ENCODE measurements at regions not wholly inside any gene's neighbourhood (a gene's known extent, or its start where the extent isn't known, plus 50 kb on each side); places are given as distances from the start of the nearest gene placed in this dataset.

DNA sequence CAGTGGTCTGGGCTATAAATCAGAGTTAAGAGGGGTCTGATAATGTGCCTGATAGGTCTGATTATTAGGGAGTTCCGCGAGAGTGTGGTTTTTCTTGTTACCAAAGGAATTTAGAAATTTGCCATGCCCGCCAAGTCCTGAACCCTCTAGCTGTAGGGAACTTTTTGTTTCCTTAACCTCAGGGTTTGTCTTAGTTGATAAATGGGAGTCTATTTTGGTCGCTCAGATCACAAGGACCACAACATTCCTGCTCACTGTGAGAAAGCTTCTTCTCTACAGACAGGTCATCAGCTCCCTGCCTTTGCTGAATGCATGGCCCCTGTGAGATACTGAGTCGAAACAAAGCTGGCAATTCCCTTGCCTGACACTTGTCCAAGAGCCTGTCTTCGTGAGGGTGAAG is 497.8 kb downstream of the HS3ST4 start:
- no peak for DNase-seq (ENCODE audit: low spot score)

DNA sequence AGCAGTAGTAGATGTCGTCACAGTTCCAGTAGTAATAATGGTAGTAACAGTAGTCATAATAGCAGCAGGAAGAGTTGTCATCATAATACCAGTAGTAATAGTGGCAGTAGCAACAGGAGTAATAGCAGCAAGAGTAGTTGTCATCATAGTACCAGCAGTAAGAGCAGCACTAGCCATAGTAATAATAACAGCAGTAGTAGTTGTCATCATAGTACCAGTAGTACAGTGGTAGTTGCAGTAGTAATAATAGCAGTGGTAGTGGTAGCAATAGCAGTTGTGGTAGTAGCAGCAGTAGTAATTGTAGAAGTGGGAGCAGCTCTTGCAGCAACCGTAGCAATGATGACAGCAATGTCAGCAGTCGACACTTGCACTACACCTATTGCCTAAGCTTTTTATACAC is 502.8 kb downstream of the HS3ST4 start:
- no peak for DNase-seq (ENCODE audit: low spot score)

DNA sequence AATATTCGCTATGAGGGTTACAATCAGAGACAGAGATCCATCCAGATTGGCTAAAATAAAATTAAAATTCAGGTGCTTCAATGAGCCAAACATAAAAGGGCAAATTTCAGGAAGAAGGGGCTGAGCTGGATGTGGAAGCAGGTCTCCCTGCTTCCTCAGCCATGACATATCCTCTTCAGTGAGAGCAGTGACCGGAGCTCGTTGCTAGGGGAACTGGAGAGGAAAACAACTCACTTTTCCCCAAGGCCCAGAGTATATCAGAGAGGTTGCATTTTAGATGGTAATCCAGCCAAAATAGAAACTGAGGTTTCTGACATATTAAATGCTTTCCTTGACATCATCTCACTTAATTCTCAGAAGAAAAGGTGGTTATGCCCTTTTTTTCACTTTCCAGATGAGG is 503.5 kb downstream of the HS3ST4 start:
- no peak for DNase-seq (ENCODE audit: low spot score)

- no peak for DNase-seq (ENCODE audit: low spot score)
These were observed 504.6 kb downstream of the HS3ST4 start for GRCh38 chr16:26196310-26196709.

- DNase-seq (ENCODE audit: low spot score), result no peak
These were observed 505.0 kb downstream of the HS3ST4 start for GRCh38 chr16:26196802-26197201.

- no peak for DNase-seq (ENCODE audit: low spot score)
These were observed 505.9 kb downstream of the HS3ST4 start for GRCh38 chr16:26197707-26198106.

- no peak for DNase-seq (ENCODE audit: low spot score)
These were observed 506.5 kb downstream of the HS3ST4 start for GRCh38 chr16:26198221-26198620.

- DNase-seq (ENCODE audit: low spot score), result no peak
These were observed 512.4 kb downstream of the HS3ST4 start for GRCh38 chr16:26204138-26204537.

- DNase-seq (ENCODE audit: low spot score), result no peak
These were observed 519.8 kb downstream of the HS3ST4 start for GRCh38 chr16:26211542-26211941.

DNA sequence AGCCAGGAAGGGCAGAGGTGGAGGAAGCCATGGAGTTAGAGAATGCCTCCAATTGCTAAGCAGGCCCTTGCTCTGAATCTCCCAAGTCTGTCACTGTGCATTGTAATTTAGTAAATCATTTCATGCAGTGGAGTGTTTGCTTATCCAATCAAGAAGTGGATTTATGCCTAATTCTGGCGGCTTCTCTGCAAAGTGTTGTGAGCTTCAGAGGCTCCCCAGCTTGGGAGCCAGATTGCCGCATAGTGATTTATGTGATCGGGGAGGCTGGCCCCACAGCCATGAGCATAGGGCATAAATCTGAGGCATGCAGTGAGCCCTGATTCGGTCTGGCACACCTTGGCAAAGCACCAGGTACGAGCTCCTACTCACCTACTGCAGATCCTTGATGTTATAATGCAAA is 520.8 kb downstream of the HS3ST4 start:
- DNase-seq (ENCODE audit: low spot score), result no peak

DNA sequence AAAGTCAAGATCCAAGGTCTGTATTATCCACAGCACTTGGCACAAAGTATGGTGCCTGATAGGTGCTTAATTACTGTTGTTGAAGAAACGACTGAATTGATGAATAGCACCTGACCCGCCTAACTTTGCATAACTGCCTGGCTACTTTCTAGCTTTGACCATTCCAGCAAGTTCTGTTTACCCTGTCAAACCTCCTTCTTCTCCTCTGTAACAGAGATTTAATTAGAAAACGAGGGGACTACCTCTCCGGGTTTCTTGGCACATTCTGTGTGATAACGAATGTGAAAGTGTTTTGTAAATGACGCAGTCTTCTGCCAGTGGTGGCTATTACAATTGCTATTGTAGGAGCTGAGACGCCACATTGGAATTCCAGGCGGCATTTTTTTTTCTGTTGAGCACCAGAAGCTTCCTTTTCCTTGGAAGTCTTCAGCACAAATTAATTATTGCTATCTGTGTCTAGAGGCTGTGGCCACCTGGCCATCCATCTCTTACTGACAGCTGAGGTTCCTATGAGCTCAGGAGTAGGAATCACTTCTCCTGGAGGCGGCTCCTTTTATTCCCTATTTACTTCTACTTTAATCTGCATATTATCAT is 522.9 kb downstream of the HS3ST4 start:
- DNase-seq (ENCODE audit: low spot score), result no peak

DNA sequence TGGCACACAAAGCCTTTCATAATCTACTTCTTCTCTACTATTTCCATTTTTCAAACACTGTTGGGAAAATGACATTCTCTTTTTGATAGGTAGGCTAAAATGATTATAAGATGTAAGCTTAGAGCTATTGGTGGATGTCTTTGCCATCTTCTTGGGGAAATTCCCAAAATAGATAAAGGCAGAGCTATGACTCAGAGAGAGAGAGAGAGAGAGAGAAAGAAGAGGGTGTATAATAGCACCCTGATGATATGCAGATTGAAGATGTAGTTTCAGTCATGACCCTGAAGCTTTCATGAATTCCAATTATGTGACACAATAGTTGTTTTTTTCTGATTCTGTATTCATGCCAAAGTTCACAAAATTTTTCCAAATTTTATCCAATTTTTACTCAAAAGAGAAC is 529.1 kb downstream of the HS3ST4 start:
- DNase-seq (ENCODE audit: low spot score), result no peak

DNA sequence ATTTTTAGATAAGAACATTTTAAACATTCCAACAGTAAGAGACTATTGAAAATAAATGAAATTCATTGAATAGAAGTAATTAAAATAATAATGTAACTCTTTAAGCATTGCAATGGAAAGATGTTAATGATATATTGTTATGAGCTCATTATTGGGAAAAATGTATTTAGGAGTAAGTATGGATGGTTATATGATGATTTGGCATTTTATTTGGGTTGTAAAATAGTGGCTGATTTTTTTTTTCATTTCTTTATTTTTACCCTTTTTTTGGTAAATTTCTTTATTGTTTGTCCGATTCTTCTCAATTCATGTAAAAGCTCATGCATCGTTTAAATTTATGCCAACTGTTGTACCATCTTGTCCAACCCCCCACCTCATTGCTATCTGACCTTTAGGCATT is 539.9 kb downstream of the HS3ST4 start:
- DNase-seq (ENCODE audit: low spot score), result no peak

- no peak for DNase-seq (ENCODE audit: low spot score)
These were observed 549.0 kb downstream of the HS3ST4 start for GRCh38 chr16:26240807-26241206.

GRCh38 chr16:26247063-26247462 is 555.3 kb downstream of the HS3ST4 start:
- no peak for DNase-seq (ENCODE audit: low spot score)

DNA sequence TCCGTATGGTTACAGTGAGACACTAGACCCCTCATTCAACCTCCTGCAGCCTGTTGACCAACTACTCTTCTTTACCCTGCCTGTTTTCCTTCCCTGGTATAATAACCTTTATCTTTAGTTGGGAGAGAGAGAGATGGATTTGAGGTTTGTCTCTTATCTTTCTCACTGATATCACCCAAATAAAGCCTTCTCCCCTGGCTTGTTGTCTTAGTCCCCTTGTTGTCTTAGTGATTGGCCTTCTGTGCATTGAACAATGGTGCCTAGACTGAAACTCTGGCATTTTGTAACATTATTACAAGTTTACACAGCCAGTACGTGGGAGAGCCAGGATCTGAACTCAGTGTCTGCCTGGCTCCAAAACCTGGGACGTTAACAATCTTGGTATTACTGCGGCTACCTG is 560.8 kb downstream of the HS3ST4 start:
- DNase-seq (ENCODE audit: low spot score), result no peak

DNA sequence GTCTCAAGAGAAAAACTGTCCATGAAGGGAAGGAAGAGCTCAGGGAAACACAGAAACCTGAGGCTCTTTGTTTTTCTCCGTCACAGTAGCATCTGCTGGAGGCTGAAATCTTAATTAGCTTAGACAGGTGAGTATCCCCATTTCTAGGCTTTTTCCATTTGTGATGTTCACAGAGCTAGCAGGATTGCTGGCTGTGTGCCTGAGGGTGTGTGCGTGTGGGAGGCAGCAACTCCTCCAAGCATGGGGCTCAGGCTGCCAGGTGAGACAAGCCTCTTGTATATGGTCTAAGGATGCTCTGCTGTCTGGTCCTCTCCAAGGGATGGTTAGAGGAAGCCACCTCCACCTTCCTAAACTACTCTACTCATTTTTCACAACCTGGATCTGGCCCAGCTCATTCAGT is 569.9 kb downstream of the HS3ST4 start:
- no peak for DNase-seq (ENCODE audit: low spot score)

DNA sequence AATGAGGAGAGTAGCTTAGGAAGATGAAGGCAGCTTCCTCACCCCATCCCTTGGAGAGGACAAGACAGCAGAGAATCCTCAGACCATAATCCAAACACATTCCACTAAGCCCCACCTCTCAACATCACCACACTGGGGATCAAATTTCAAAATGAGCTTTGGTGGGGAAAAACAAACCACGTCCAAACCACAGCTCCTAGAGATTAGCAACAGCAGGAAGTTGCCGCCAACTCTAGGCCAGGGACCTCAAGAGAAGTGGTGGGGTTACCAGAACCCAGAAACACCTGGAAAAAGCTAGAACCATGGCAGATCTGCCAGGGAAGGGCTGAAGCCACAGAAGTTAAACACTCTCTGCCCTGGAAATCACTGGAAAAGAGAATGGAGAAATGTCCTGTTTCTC is 571.6 kb downstream of the HS3ST4 start:
- DNase-seq (ENCODE audit: low spot score), result no peak

GRCh38 chr16:26267641-26268040 is 575.9 kb downstream of the HS3ST4 start:
- no peak for DNase-seq (ENCODE audit: low spot score)

DNA sequence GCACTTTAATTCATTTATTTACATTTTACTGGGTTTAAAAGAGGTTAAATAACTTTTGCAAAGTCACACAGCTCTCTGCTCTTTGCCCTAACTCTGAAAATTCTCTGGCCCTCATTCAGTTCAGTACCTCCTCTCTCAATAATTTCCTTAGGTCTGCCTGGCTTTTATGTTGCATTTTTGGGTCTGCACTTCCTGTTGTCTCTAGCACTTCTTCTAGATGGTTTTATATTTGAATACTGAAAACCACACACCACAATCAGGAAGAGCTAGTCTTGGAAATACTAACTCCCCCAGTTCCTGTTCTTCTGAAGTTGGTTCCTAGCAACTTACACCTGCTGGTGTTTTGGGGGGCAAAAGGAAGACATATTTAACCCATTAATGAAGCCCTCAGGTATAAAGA is 577.9 kb downstream of the HS3ST4 start:
- DNase-seq (ENCODE audit: low spot score), result no peak

- DNase-seq (ENCODE audit: low spot score), result no peak
These were observed 581.8 kb downstream of the HS3ST4 start for GRCh38 chr16:26273607-26274006.

DNA sequence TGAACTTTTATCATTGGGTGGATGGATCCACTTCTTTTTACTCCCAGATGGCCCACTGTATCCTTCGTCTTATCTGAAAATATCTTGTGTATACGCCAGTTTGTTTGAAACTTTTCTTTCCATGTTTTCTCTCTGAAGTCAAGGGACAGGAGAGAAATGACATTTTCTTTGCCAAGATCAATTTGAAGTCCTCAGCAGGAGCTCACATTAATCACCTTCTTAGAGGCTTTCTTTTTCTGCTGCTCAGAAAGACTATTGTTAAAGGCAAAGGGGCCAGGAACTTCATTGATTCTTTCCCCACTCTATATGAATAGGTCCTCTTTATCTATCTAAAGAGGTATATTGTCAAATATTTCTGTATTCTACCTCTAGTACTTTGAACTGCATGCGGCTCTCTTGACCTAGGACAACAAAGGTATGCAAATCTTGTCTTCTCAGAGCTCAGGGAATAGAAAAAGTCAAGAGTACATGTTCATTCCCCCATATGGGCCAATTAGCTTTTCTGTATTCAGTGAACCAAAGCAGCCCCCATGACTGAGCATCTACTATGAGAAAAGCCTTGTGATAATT is 583.3 kb downstream of the HS3ST4 start:
- no peak for DNase-seq (ENCODE audit: low spot score)

DNA sequence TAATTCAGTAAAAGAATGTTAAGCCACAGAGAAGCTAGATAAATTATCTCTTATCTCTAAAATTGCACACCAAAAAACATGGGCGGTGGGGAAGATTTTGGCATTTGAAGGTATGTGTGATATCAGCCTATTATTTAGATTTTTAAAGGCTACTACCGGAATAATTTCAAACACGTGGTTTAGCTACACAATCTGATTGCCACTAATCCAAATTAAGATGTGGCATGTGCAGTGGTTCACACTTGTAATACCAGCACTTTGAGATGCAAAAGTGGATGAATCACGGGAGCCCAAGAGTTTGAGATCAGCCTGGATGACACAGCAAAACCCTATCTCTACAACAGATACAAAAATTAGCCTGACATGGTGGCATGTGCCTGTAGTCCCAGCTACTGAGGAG is 584.5 kb downstream of the HS3ST4 start:
- DNase-seq (ENCODE audit: low spot score), result no peak

GRCh38 chr16:26281381-26282110 is 589.8 kb downstream of the HS3ST4 start:
- DNase-seq (ENCODE audit: low spot score), result no peak

Data from RKO (cell line).